Kidney capillary endothelial cell (primary cell): ENCODE measurements at regions not wholly inside any gene's neighbourhood (a gene's known extent, or its start where the extent isn't known, plus 50 kb on each side); places are given as distances from the start of the nearest gene placed in this dataset.
"Not testable (repeated sequence)": the region's sequence is repeated elsewhere in the genome, so short reads cannot be mapped to it uniquely, and the experiment has no call there.

Source experiments
- DNase-seq: peaks from one replicate; pipeline ENCODE4 v3.0.0-alpha.2; 2018; ENCODE audit warnings: low spot score

DNA sequence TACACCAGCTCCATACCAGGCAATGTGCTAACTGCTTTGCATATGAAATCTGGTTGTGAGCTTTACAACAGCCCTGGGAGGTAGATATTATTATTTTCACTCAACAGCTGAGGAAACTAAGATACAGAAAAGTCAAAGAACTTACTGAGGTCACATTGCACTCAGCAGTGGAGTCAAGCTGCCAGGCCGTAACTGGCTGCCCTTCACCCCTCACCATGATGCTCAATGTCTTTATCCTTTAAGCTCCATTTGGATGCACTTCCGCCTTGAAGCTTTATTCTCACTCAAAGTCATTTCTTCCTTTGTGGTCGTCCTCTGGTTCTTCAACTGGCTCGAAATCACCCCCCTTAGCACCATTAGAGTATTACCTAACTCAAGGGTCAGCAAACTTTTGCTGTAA lies 81.7 kb upstream of the RALGPS2 start:
- DNase-seq, result no peak

GRCh38 chr1:178643831-178644230 lies 81.2 kb upstream of the RALGPS2 start:
- no peak for DNase-seq

GRCh38 chr1:178644308-178645120 lies 80.5 kb upstream of the RALGPS2 start:
- no peak for DNase-seq

GRCh38 chr1:178645157-178645807 lies 79.8 kb upstream of the RALGPS2 start:
- DNase-seq, result no peak

GRCh38 chr1:178645808-178646200 lies 79.2 kb upstream of the RALGPS2 start:
- DNase-seq, result no peak

GRCh38 chr1:178646821-178647220 lies 78.2 kb upstream of the RALGPS2 start:
- DNase-seq, result no peak

DNA sequence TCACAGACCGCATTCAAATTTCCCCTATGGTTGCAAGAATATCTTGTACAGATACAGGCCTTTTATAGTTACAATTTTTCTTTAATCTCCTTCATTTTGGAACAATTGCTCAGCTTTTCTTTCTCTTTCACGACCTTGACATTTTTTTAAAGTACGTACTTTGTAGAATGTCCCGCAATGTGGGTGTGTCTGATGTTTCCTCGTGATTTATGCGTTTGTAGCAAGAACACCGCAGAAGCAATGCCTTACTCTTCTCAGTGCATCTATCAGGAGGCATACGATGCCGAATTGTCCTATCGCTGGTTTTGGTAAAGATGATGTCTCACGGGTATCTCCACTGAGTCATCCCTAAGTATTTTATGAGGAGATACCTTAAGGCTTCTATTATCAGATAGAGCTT lies 76.9 kb upstream of the RALGPS2 start:
- DNase-seq, result no peak

DNA sequence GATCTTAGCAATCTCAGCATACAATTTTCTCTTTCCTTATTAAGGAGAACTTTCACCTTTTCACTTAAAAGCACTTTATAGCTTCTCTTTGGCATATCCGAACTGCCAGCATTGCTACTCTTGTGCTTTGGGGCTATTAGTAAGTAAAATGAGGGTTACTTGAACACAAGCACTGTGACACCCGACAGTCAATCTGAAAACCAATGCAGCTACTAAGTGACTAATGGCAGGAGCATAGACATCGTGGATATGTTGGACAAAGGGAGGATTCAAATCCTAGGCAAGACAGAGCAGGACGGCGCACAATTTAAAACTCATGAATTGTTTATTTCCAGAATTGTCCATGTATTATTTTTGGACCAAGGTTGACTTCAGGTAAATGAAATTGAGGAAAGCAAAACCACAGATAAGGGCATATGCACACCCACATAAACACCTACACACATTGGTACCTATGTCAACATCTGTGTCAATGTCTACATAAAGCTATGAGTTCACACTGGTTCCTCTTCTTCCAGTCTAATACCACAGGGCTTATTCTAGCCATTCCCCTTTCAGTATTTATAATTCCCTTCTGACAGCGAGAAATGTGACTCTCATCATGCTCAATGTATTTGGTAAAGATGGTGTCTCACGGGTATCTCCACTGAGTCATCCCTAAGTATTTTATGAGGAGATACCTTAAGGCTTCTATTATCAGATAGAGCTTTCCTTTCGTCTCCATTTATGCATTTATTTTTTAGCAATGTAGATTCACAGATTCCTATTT lies 75.3 kb upstream of the RALGPS2 start:
- DNase-seq, result no peak

GRCh38 chr1:178650934-178651511 lies 74.0 kb upstream of the RALGPS2 start:
- peak; percentile 25 for DNase-seq

DNA sequence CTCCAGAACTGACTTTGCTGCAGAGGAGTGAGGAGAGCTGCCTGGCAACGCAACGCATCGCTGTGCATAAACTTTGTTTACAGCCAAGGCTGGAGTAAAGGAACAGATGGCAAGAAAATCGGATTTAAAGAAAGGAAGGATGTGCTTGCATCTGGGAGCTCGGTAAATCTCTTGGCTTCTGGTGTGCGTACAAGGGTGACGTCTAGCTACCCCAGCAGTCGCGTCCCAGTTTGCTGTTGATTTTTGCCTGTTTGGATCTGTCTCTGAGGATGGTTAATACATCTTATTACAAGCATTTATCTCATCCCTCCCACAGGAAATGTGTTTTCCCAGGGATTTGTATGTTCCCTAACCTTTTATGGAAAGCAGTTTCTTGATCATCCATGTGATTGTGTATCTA lies 73.3 kb upstream of the RALGPS2 start:
- no peak for DNase-seq

- peak; percentile 49 for DNase-seq
Measured at GRCh38 chr1:178652506-178653490, 72.2 kb upstream of the RALGPS2 start.

- no peak for DNase-seq
Measured at GRCh38 chr1:178659789-178660208, 65.2 kb upstream of the RALGPS2 start.

DNA sequence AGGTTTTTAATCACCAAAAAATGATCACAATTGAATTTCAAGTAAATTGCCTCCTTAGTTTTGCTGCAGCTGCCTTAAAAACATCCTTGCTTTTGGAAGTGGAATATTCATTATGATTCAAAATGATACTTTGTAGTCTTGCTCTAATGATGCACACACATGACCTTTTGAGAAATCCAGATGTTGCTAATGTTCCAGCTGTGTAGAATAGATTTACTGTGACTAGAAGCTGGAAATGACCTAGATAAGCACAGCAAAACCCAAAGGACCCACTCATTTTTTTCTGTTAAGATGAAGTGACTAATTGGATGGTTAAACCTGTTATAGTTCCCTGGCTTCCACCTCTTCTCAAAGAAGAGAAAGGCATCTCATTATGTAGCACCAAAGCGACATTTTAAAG lies 64.6 kb upstream of the RALGPS2 start:
- no peak for DNase-seq

DNA sequence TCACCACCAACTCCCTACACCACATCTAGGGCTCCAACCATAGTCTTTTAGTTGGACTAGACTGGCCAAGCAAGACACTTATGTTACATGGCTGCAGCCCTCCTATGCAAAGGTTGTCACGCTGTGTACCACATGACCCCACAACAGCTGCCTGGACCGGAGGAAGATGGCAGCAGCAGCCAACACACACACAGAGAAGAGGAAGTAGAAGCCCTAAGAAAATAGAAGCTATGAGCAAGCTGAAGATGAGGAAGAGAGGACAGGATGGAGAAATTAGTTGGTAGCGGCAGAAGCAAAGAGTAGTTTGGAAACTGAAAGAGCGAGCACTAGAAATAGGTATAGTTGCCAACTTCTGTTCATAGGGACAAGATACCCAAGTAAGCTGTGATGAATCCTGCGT lies 60.8 kb upstream of the RALGPS2 start:
- no peak for DNase-seq

DNA sequence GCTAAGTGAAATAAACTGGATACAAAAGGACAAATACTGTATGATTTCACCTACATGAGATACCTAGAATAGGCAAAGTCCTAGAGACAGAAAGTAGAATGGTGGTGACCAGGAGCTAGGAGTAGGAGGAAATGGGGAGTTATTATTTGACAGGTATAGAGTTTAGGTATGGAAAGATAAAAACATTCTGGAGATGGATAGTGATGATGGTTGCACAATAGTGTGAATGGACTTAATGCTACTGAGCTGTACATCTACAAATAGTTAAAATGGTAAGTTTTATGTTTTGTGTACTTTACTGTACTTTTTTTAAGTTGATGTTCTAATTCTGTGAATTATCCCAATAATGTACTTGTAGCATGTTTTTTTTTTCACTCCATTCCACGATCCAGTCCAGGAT lies 59.5 kb upstream of the RALGPS2 start:
- DNase-seq, result no peak

DNA sequence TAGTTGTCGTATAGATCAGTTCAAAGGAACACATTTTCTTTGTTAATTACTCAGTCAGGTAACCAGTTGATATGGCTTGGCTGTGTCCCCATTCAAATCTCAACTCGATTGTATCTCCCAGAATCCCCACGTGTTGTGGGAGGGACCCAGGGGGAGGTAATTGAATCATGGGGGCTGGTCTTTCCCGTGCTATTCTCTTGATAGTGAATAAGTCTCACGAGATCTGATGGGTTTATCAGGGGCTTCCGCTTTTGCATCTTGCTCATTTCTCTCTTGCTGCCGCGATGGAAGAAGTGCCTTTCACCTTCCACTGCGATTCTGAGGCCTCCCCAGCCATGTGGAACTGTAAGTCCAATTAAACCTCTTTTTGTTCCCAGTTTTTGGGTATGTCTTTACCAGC lies 58.2 kb upstream of the RALGPS2 start:
- DNase-seq, result not testable (repeated sequence)

GRCh38 chr1:178672434-178672833 lies 52.6 kb upstream of the RALGPS2 start:
- DNase-seq, result no peak

DNA sequence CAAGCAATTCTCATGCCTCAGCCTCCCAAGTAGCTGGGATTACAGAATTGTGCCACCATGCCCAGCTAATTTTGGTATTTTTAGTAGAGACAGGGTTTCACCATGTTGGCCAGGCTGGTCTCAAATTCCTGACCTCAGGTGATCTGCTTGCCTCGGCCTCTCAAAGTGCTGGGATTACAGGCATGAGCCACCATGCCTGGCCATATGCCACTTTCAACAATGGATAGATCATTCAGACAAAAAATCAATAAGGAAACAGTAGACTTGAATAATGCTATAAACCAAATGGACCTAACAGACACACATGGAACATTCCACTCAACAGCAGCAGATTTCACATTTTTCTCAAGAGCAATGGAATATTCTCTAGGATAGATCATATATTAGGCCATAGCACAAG lies 50.5 kb upstream of the RALGPS2 start:
- DNase-seq, result not testable (repeated sequence)
